ENCODE measurements at regions not wholly inside any gene's neighbourhood (a gene's known extent, or its start where the extent isn't known, plus 50 kb on each side); places are given as distances from the start of the nearest gene placed in this dataset.

- no peak for TF ChIP-seq REST (IDR thresholded peaks at IDR 0.05; ENCODE audit: low read depth)
- no peak for TF ChIP-seq EGR1 (IDR thresholded peaks at IDR 0.05; ENCODE audit: low read depth)
- no peak for TF ChIP-seq EZH2phosphoT487 (IDR thresholded peaks at IDR 0.05; ENCODE audit: borderline replicate concordance)
- TF ChIP-seq SP1 (IDR thresholded peaks at IDR 0.05; ENCODE audit: low read depth) = no peak
These were observed 396.3 kb downstream of the LIG4 start (continued) for GRCh38 chr13:107819071-107819470.

- H3K79me2 ChIP-seq (ENCODE audit: insufficient read depth, low read length) = no peaks in the 10 kb centered on the region
- ChIA-PET POLR2A (no interaction called here), RAD21 (ENCODE audit: low non-redundant PET in 1 of 2, low total read pairs in 2 of 2, uncharacterized antibody in 2 of 2, unreplicated experiment in 2 of 2) (no interaction called here), CTCF (no interaction called here)
- no peak overlapping the region for H3K4me3 ChIP-seq (replicated peaks in 1 of 2; ENCODE audit: low read depth in 1 of 2, low read length in 2 of 2)
- DNase-seq (ENCODE audit: low read depth, low spot score) (no peak), ATAC-seq (no peak)
- H3K9ac ChIP-seq (ENCODE audit: low read length) = no peak overlapping the region
- TF ChIP-seq SRF (IDR thresholded peaks at IDR 0.05; ENCODE audit: low read depth) (no peak), TCF7L2 (IDR thresholded peaks at IDR 0.05; ENCODE audit: borderline replicate concordance, extremely low read depth, insufficient read depth, insufficient read length) (no peak), SP1 (IDR thresholded peaks at IDR 0.05; ENCODE audit: low read depth) (no peak), FOSL1 (IDR thresholded peaks at IDR 0.05; ENCODE audit: low read depth) (no peak), SIN3A (IDR thresholded peaks at IDR 0.05; ENCODE audit: low read depth) (no peak)
- H4K20me1 ChIP-seq (ENCODE audit: insufficient read depth) = no peaks in the 10 kb centered on the region
- H3K27ac ChIP-seq (ENCODE audit: low read depth, low read length) = no peak overlapping the region
- no TSS peak for BruUV-seq (replicated peaks)
- H3K27me3 ChIP-seq (ENCODE audit: insufficient read depth, low read length) = no peaks in the 10 kb centered on the region
- no peaks in the 10 kb centered on the region for H3K36me3 ChIP-seq (ENCODE audit: control insufficient read depth in 1 of 2, insufficient read depth in 2 of 2, low read length in 2 of 2)
- intact Hi-C loops (cut with micrococcal nuclease) = no loop called here
- H3K9me3 ChIP-seq (ENCODE audit: control insufficient read depth in 1 of 2, insufficient read depth in 1 of 2, low read depth in 1 of 2, low read length in 2 of 2) = peaks cover 4 to 23% of the 10 kb centered on the region in 2 experiments; a peak in 2 of 4 replicates
- H3K9me2 ChIP-seq (ENCODE audit: insufficient read depth) = no peaks in the 10 kb centered on the region
- H3K4me2 ChIP-seq (ENCODE audit: low read length) = no peak overlapping the region
- no peaks in the 10 kb centered on the region; a peak in 1 of 4 replicates for H3K4me1 ChIP-seq (ENCODE audit: control insufficient read depth in 1 of 2, insufficient read depth in 2 of 2, low read length in 2 of 2)
- no peak overlapping the region for H2AFZ ChIP-seq (ENCODE audit: low read depth, low read length, poor library complexity, severe bottlenecking)
These were observed 397.6 kb downstream of the LIG4 start for GRCh38 chr13:107817647-107818287.
